Cardiac septum (tissue), 1 donor: ENCODE measurements at regions not wholly inside any gene's neighbourhood (a gene's known extent, or its start where the extent isn't known, plus 50 kb on each side); places are given as distances from the start of the nearest gene placed in this dataset.

Source experiments
- DNase-seq: peaks from one replicate; pipeline ENCODE4 v3.0.0-alpha.2; 2020; ENCODE audit warnings: low spot score
- intact Hi-C: fragments of 100-400 bp; cut with DNase I; formaldehyde crosslinking; loops from one replicate; pipeline ENCODE4 v1.14.0; 2022
- donor health status: DM: no; HTN: no; CAD: no.

- intact Hi-C loops = no loop called here
- no peak for DNase-seq
Measured at GRCh38 chr14:85991156-85991555, 461.2 kb downstream of the FLRT2 start.

GRCh38 chr14:85987907-85988306 is 458.0 kb downstream of the FLRT2 start:
- intact Hi-C loops = no loop called here
- DNase-seq = no peak

GRCh38 chr14:85987292-85987691 is 457.3 kb downstream of the FLRT2 start:
- intact Hi-C loops = no loop called here
- DNase-seq = no peak

- intact Hi-C loops = no loop called here
Measured at GRCh38 chr14:85978582-85979250, 448.8 kb downstream of the FLRT2 start.

GRCh38 chr14:85974602-85975001 is 444.7 kb downstream of the FLRT2 start:
- intact Hi-C loops = no loop called here
- no peak for DNase-seq

More at GRCh38 chr14:85978582-85979250, 448.8 kb downstream of the FLRT2 start:
- DNase-seq = no peak

- intact Hi-C loops = no loop called here
- DNase-seq = no peak
Measured at GRCh38 chr14:85963486-85963885, 433.5 kb downstream of the FLRT2 start.

GRCh38 chr14:85960756-85961155 is 430.8 kb downstream of the FLRT2 start:
- intact Hi-C loops = no loop called here

GRCh38 chr14:85959063-85959462 is 429.1 kb downstream of the FLRT2 start:
- intact Hi-C loops = no loop called here
- no peak for DNase-seq

More at GRCh38 chr14:85960756-85961155, 430.8 kb downstream of the FLRT2 start:
- DNase-seq = no peak

- no peak for DNase-seq
- intact Hi-C loops = no loop called here
Measured at GRCh38 chr14:85958069-85958468, 428.1 kb downstream of the FLRT2 start.

- intact Hi-C loops = no loop called here
Measured at GRCh38 chr14:85953265-85953664, 423.3 kb downstream of the FLRT2 start.

GRCh38 chr14:85948153-85948552 is 418.2 kb downstream of the FLRT2 start:
- intact Hi-C loops = no loop called here
- DNase-seq = no peak

More at GRCh38 chr14:85953265-85953664, 423.3 kb downstream of the FLRT2 start:
- no peak for DNase-seq

GRCh38 chr14:85947461-85948139 is 417.7 kb downstream of the FLRT2 start:
- intact Hi-C loops = no loop called here
- DNase-seq = no peak

- no peak for DNase-seq
- intact Hi-C loops = no loop called here
Measured at GRCh38 chr14:85943192-85943591, 413.2 kb downstream of the FLRT2 start.

GRCh38 chr14:85934886-85935254 is 404.9 kb downstream of the FLRT2 start:
- no peak for DNase-seq
- intact Hi-C loops = no loop called here

GRCh38 chr14:85934123-85934885 is 404.4 kb downstream of the FLRT2 start:
- no peak for DNase-seq
- intact Hi-C loops = no loop called here

GRCh38 chr14:85921241-85921640 is 391.3 kb downstream of the FLRT2 start:
- no peak for DNase-seq
- intact Hi-C loops = no loop called here

GRCh38 chr14:85917716-85918115 is 387.8 kb downstream of the FLRT2 start:
- intact Hi-C loops = no loop called here

GRCh38 chr14:85915711-85916110 is 385.8 kb downstream of the FLRT2 start:
- no peak for DNase-seq

More at GRCh38 chr14:85917716-85918115, 387.8 kb downstream of the FLRT2 start:
- no peak for DNase-seq

GRCh38 chr14:85912141-85912540 is 382.2 kb downstream of the FLRT2 start:
- no peak for DNase-seq
- intact Hi-C loops = no loop called here

More at GRCh38 chr14:85915711-85916110, 385.8 kb downstream of the FLRT2 start:
- intact Hi-C loops = no loop called here

- DNase-seq = no peak
- intact Hi-C loops = no loop called here
Measured at GRCh38 chr14:85911044-85911443, 381.1 kb downstream of the FLRT2 start.

GRCh38 chr14:85909581-85909980 is 379.6 kb downstream of the FLRT2 start:
- DNase-seq = no peak
- intact Hi-C loops = no loop called here
